Glutamatergic neuron (in vitro differentiated cells): ENCODE measurements at regions not wholly inside any gene's neighbourhood (a gene's known extent, or its start where the extent isn't known, plus 50 kb on each side); places are given as distances from the start of the nearest gene placed in this dataset.

Source experiments
- DNase-seq: peaks from one replicate; pipeline ENCODE4 v3.0.0; 2022
- H3K27ac Mint-ChIP-seq: one replicate; pipeline ENCODE4 v1.8.0; 2020; ENCODE audit warnings: mild to moderate bottlenecking, mixed read lengths, inconsistent platforms; ENCODE audit not compliant: unreplicated experiment
- H3K27me3 Mint-ChIP-seq: one replicate; pipeline ENCODE4 v1.8.0; 2020; ENCODE audit warnings: mild to moderate bottlenecking, moderate library complexity, mixed read lengths, inconsistent platforms; ENCODE audit not compliant: unreplicated experiment
- H3K36me3 Mint-ChIP-seq: one replicate; pipeline ENCODE4 v1.8.0; 2020; ENCODE audit warnings: mild to moderate bottlenecking, mixed read lengths, inconsistent platforms; ENCODE audit not compliant: unreplicated experiment
- H3K4me1 Mint-ChIP-seq: one replicate; pipeline ENCODE4 v1.8.0; 2020; ENCODE audit warnings: mild to moderate bottlenecking, low read depth, mixed read lengths, inconsistent platforms; ENCODE audit not compliant: unreplicated experiment
- H3K4me3 Mint-ChIP-seq: one replicate; pipeline ENCODE4 v1.8.0; 2020; ENCODE audit warnings: mild to moderate bottlenecking, mixed read lengths, inconsistent platforms; ENCODE audit not compliant: unreplicated experiment
- H3K9me3 Mint-ChIP-seq: one replicate; pipeline ENCODE4 v1.8.0; 2020; ENCODE audit warnings: mild to moderate bottlenecking, moderate library complexity, mixed read lengths, inconsistent platforms; ENCODE audit not compliant: unreplicated experiment
- TF ChIP-seq, protein P1 (sequence below): fragments of 200-600 bp; sonication (generic); IDR thresholded peaks from one replicate; pipeline ENCODE4 v1.5.0; 2021; ENCODE audit not compliant: partially characterized antibody, unreplicated experiment

DNA sequence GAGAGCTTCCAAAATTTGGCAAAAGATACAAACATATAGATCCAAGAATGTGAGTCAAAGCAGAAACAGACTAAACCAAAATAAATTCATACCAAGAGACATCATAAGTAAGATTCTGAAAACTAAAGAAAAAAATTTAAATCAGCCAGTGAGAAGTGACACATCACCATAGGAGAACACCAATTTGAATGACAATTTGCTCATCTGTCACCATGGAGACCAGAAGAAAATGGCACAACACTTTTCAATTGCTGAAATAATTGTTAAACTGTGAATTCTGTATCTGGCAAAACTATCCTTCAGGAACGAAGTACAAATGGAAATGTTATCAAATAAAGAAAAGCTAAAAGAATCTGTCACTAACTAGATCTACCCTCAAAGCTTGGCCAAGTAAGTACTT lies 864.3 kb downstream of the BRD1 start:
- peaks cover 2% of the 10 kb centered on the region for H3K27me3 Mint-ChIP-seq
- no peaks in the 10 kb centered on the region for H3K4me1 Mint-ChIP-seq
- peaks cover under 1% of the 10 kb centered on the region for H3K36me3 Mint-ChIP-seq
- peaks cover 15% of the 10 kb centered on the region for H3K9me3 Mint-ChIP-seq
- no peak for DNase-seq
- no peak overlapping the region for H3K27ac Mint-ChIP-seq
- H3K4me3 Mint-ChIP-seq, result no peak overlapping the region
- TF ChIP-seq, protein P1, sequence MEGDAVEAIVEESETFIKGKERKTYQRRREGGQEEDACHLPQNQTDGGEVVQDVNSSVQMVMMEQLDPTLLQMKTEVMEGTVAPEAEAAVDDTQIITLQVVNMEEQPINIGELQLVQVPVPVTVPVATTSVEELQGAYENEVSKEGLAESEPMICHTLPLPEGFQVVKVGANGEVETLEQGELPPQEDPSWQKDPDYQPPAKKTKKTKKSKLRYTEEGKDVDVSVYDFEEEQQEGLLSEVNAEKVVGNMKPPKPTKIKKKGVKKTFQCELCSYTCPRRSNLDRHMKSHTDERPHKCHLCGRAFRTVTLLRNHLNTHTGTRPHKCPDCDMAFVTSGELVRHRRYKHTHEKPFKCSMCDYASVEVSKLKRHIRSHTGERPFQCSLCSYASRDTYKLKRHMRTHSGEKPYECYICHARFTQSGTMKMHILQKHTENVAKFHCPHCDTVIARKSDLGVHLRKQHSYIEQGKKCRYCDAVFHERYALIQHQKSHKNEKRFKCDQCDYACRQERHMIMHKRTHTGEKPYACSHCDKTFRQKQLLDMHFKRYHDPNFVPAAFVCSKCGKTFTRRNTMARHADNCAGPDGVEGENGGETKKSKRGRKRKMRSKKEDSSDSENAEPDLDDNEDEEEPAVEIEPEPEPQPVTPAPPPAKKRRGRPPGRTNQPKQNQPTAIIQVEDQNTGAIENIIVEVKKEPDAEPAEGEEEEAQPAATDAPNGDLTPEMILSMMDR, result no peak

DNA sequence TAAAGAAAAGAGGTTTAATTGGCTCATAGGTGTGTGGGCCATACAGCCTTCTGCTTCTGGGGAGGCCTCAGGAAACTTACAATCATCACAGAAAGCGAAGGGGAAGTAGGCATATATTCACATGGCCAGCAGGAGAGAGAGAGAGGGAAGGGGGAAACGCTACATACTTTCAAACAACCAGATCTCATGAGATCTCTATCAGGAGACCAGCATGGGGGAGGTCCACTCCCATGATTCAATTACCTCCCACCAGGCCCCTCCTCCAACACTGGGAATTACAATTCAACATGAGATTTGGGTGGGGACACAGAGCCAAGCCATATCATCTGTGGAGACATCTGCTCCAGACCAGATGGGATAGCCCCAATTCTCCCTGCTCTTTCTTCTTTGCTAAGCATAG lies 866.0 kb downstream of the BRD1 start:
- Mint-ChIP-seq H3K36me3 (peaks cover 12% of the 10 kb centered on the region), H3K27me3 (peaks cover 6% of the 10 kb centered on the region), H3K27ac (no peak overlapping the region), H3K4me1 (no peaks in the 10 kb centered on the region), H3K9me3 (peaks cover 18% of the 10 kb centered on the region), H3K4me3 (no peak overlapping the region)
- TF ChIP-seq, protein P1, result no peak
- DNase-seq, result no peak

DNA sequence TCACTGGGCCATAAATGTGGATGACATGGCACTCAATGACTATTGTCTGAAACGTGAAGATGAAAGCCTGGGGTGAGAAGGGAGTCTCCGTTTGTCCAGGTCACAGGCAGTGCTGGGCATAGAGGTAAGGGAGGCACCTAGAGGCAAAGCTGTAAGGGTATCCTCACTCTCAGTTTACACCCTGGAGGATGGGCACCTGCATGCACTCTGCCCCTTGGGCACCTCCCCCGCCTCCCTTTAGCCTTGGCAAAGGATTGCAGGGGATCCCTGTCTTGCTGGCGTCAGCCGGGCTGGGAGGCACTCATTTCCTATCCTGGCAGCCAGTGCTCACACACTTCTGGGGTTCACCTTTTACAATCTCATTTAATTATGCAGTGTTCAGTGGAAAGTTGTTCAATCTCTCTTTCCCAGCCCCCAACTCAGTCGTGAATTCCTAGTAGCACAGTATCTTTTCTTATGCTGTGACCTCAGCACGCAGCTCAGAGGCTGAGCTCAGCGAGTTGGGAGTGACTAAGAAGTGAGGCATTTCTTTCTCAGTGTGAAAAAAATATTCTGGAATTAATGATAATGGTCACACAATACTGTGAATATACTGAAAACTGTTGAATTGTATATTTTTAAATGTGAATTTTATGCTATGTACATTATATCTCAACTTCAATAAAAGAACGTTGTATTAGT lies 866.6 kb downstream of the BRD1 start:
- peaks cover 10% of the 10 kb centered on the region for H3K27me3 Mint-ChIP-seq
- H3K9me3 Mint-ChIP-seq, result peaks cover 23% of the 10 kb centered on the region
- H3K4me3 Mint-ChIP-seq, result no peak overlapping the region
- DNase-seq, result no peak
- peaks cover 17% of the 10 kb centered on the region for H3K36me3 Mint-ChIP-seq
- no peak overlapping the region for H3K27ac Mint-ChIP-seq
- H3K4me1 Mint-ChIP-seq, result no peaks in the 10 kb centered on the region
- TF ChIP-seq, protein P1, result no peak

DNA sequence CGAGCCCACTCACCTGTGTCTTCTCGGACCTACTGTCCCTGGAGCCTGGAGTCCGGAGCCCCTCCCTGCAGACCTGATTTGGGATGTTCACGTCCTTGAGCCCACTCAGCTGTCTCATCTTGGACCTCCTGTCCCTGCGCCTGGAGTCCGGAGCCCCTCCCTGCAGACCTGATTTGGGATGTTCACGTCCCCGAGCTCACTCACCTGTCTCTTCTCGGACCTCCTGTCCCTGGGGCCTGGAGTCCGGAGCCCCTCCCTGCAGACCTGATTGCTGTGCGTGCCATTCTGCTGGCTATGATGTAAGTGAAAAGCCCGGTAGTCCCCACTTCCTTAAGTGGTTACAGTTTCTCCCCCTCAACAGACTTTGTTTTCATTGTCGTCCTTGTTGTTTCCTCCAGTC lies 867.1 kb downstream of the BRD1 start:
- TF ChIP-seq, protein P1, result no peak
- Mint-ChIP-seq H3K27ac (no peak overlapping the region), H3K36me3 (peaks cover 18% of the 10 kb centered on the region)

DNA sequence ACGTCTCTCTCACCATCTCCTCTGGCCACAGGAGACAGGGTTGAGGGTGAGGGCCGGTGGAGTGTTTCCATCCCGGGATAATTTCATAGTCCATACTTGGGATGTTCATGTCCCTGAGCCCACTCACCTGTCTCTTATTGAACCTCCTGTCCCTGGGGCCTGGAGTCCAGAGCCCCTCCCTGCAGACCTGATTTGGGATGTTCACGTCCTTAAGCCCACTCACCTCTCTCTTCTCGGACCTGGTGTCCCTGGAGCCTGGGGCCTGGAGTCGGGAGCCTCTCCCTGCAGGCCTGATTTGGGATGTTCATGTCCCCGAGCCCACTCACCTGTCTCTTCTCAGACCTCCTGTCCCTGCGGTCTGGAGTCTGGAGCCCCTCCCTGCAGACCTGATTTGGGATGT lies 868.2 kb downstream of the BRD1 start:
- Mint-ChIP-seq H3K27ac (no peak overlapping the region), H3K36me3 (peaks cover 18% of the 10 kb centered on the region), H3K27me3 (peaks cover 12% of the 10 kb centered on the region), H3K4me3 (no peak overlapping the region), H3K4me1 (no peaks in the 10 kb centered on the region), H3K9me3 (peaks cover 26% of the 10 kb centered on the region)
- TF ChIP-seq, protein P1, result no peak
- no peak for DNase-seq

More for the DNA sequence above, 867.1 kb downstream of the BRD1 start:
- Mint-ChIP-seq H3K9me3 (peaks cover 23% of the 10 kb centered on the region), H3K4me3 (no peak overlapping the region), H3K4me1 (no peaks in the 10 kb centered on the region), H3K27me3 (peaks cover 10% of the 10 kb centered on the region)
- DNase-seq, result no peak
